Hepatocyte (in vitro differentiated cells): ENCODE measurements at regions not wholly inside any gene's neighbourhood (a gene's known extent, or its start where the extent isn't known, plus 50 kb on each side); places are given as distances from the start of the nearest gene placed in this dataset.

Source experiments
- DNase-seq: peaks from one replicate; pipeline ENCODE4 v3.0.0-alpha.2; 2016; ENCODE audit warnings: low spot score
- H2AFZ ChIP-seq: fragments of 200-600 bp; sonication (generic); 2 replicates; pipeline ENCODE4 v1.6.0; 2016; ENCODE audit warnings: antibody characterized with exemption, mild to moderate bottlenecking
- H3K27ac ChIP-seq: fragments of 200-600 bp; sonication (generic); 2 replicates; pipeline ENCODE4 v1.5.1; 2016; ENCODE audit warnings: mild to moderate bottlenecking
- H3K27me3 ChIP-seq: fragments of 200-600 bp; sonication (generic); 2 replicates; pipeline ENCODE4 v1.6.1; 2016
- H3K36me3 ChIP-seq: fragments of 200-600 bp; sonication (generic); replicated peaks from 2 replicates; pipeline ENCODE4 v1.5.1; 2016; ENCODE audit warnings: low read depth; ENCODE audit not compliant: insufficient read depth
- H3K4me1 ChIP-seq: fragments of 200-600 bp; sonication (generic); 2 replicates; pipeline ENCODE4 v1.5.1; 2016; ENCODE audit warnings: mild to moderate bottlenecking, moderate library complexity; ENCODE audit not compliant: insufficient read depth
- H3K4me2 ChIP-seq: fragments of 200-600 bp; sonication (generic); 2 replicates; pipeline ENCODE4 v1.6.0; 2016
- H3K4me3 ChIP-seq: fragments of 200-600 bp; sonication (generic); 2 replicates; pipeline ENCODE4 v1.5.1; 2016; ENCODE audit warnings: mild to moderate bottlenecking
- H3K79me2 ChIP-seq: fragments of 200-600 bp; sonication (generic); 2 replicates; pipeline ENCODE4 v1.6.0; 2017; ENCODE audit warnings: mild to moderate bottlenecking
- H3K9me2 ChIP-seq: fragments of 200-600 bp; sonication (generic); replicated peaks from 2 replicates; pipeline ENCODE4 v1.6.0; 2017; ENCODE audit warnings: mild to moderate bottlenecking; ENCODE audit not compliant: insufficient read depth
- H3K9me3 ChIP-seq: fragments of 200-600 bp; sonication (generic); 2 replicates; pipeline ENCODE4 v1.5.1; 2016; ENCODE audit warnings: low read depth, mild to moderate bottlenecking
- H4K20me1 ChIP-seq: fragments of 200-600 bp; sonication (generic); 2 replicates; pipeline ENCODE4 v1.6.0; 2016; ENCODE audit warnings: mild to moderate bottlenecking; ENCODE audit not compliant: insufficient read depth, poor library complexity, severe bottlenecking
- EZH2 ChIP-seq: fragments of 200-600 bp; sonication (generic); IDR thresholded peaks from 2 replicates; pipeline ENCODE4 v1.6.1; 2016; ENCODE audit warnings: antibody characterized with exemption, mild to moderate bottlenecking, borderline replicate concordance
- EZH2phosphoT487 ChIP-seq: fragments of 200-600 bp; sonication (generic); IDR thresholded peaks from one replicate; pipeline ENCODE4 v1.6.1; 2018; ENCODE audit warnings: antibody characterized with exemption, mild to moderate bottlenecking, low read depth, moderate library complexity; ENCODE audit not compliant: unreplicated experiment, severe bottlenecking
- WGBS: methylation state at CpG from one replicate; pipeline ENCODE4 v1.1.6; 2016; ENCODE audit warnings: low lambda C conversion rate; ENCODE audit errors: missing lambda C conversion rate; 5-methylcytosine and 5-hydroxymethylcytosine counted together
- TF ChIP-seq, protein P1 (sequence below): fragments of 200-600 bp; sonication (generic); IDR thresholded peaks from 2 replicates; pipeline ENCODE4 v1.5.1; 2016; ENCODE audit warnings: antibody characterized with exemption, mild to moderate bottlenecking; ENCODE audit not compliant: poor library complexity

GRCh38 chr4:126182336-126182735, 867.6 kb downstream of the FAT4 start:
- no peak overlapping the region for H3K4me2 ChIP-seq
- DNase-seq = no peak
- H3K36me3 ChIP-seq = no peaks in the 10 kb centered on the region
- 48% methylated on average over 1 of the region's 1 CpG for WGBS
- H3K4me1 ChIP-seq = peaks cover 3% of the 10 kb centered on the region
- no peaks in the 10 kb centered on the region for H3K9me2 ChIP-seq
- H4K20me1 ChIP-seq = no peaks in the 10 kb centered on the region
- no peak overlapping the region for H3K4me3 ChIP-seq
- H3K79me2 ChIP-seq = no peaks in the 10 kb centered on the region
- H3K27ac ChIP-seq = no peak overlapping the region
- TF ChIP-seq EZH2phosphoT487 (no peak), EZH2 (no peak)
- TF ChIP-seq, protein P1, sequence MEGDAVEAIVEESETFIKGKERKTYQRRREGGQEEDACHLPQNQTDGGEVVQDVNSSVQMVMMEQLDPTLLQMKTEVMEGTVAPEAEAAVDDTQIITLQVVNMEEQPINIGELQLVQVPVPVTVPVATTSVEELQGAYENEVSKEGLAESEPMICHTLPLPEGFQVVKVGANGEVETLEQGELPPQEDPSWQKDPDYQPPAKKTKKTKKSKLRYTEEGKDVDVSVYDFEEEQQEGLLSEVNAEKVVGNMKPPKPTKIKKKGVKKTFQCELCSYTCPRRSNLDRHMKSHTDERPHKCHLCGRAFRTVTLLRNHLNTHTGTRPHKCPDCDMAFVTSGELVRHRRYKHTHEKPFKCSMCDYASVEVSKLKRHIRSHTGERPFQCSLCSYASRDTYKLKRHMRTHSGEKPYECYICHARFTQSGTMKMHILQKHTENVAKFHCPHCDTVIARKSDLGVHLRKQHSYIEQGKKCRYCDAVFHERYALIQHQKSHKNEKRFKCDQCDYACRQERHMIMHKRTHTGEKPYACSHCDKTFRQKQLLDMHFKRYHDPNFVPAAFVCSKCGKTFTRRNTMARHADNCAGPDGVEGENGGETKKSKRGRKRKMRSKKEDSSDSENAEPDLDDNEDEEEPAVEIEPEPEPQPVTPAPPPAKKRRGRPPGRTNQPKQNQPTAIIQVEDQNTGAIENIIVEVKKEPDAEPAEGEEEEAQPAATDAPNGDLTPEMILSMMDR = no peak
- H2AFZ ChIP-seq = no peak overlapping the region
- H3K9me3 ChIP-seq = no peaks in the 10 kb centered on the region
- H3K27me3 ChIP-seq = no peaks in the 10 kb centered on the region

GRCh38 chr4:126182786-126183185, 868.0 kb downstream of the FAT4 start:
- Histone ChIP-seq H3K4me1 (peaks cover 3% of the 10 kb centered on the region), H3K79me2 (no peaks in the 10 kb centered on the region), H4K20me1 (no peaks in the 10 kb centered on the region), H3K36me3 (no peaks in the 10 kb centered on the region), H3K27me3 (no peaks in the 10 kb centered on the region), H3K9me3 (no peaks in the 10 kb centered on the region), H3K27ac (no peak overlapping the region), H3K4me3 (no peak overlapping the region), H2AFZ (no peak overlapping the region), H3K4me2 (no peak overlapping the region), H3K9me2 (no peaks in the 10 kb centered on the region)
- no peak for DNase-seq
- WGBS = 60% methylated on average over 2 of the region's 2 CpGs
- no peak for TF ChIP-seq EZH2phosphoT487
- no peak for TF ChIP-seq EZH2
- TF ChIP-seq, protein P1 = no peak

GRCh38 chr4:126183206-126183605, 868.5 kb downstream of the FAT4 start:
- Histone ChIP-seq H3K9me3 (no peaks in the 10 kb centered on the region), H3K79me2 (no peaks in the 10 kb centered on the region), H3K4me2 (no peak overlapping the region), H4K20me1 (no peaks in the 10 kb centered on the region), H2AFZ (no peak overlapping the region), H3K9me2 (no peaks in the 10 kb centered on the region), H3K27me3 (no peaks in the 10 kb centered on the region), H3K4me1 (peaks cover 3% of the 10 kb centered on the region), H3K27ac (no peak overlapping the region), H3K36me3 (no peaks in the 10 kb centered on the region), H3K4me3 (no peak overlapping the region)
- TF ChIP-seq EZH2phosphoT487 (no peak), EZH2 (no peak)
- TF ChIP-seq, protein P1 = no peak
- no peak for DNase-seq
- 83% methylated on average over 2 of the region's 2 CpGs for WGBS

- H3K4me1 ChIP-seq = no peaks in the 10 kb centered on the region
- H3K4me2 ChIP-seq = no peak overlapping the region
- no peak for DNase-seq
- H3K79me2 ChIP-seq = no peaks in the 10 kb centered on the region
- WGBS = 93% methylated on average over 2 of the region's 2 CpGs
- H3K4me3 ChIP-seq = no peak overlapping the region
- no peaks in the 10 kb centered on the region for H3K9me3 ChIP-seq
- H3K27me3 ChIP-seq = no peaks in the 10 kb centered on the region
- H3K36me3 ChIP-seq = no peaks in the 10 kb centered on the region
- no peak overlapping the region for H3K27ac ChIP-seq
- H2AFZ ChIP-seq = no peak overlapping the region
- no peak for TF ChIP-seq EZH2
- TF ChIP-seq, protein P1 = no peak
- no peak for TF ChIP-seq EZH2phosphoT487
- no peaks in the 10 kb centered on the region for H4K20me1 ChIP-seq
- H3K9me2 ChIP-seq = no peaks in the 10 kb centered on the region
Observed at GRCh38 chr4:126191536-126191935, 876.8 kb downstream of the FAT4 start.
